ENCODE measurements at regions not wholly inside any gene's neighbourhood (a gene's known extent, or its start where the extent isn't known, plus 50 kb on each side); places are given as distances from the start of the nearest gene placed in this dataset.

- peak; percentile 99 for DNase-seq
Observed at GRCh38 chr13:23488442-23488841, 54.9 kb upstream of the SACS start.

GRCh38 chr13:23496255-23496654 lies 62.8 kb upstream of the SACS start:
- DNase-seq = no peak

- DNase-seq = no peak
Observed at GRCh38 chr13:23497191-23497590, 63.7 kb upstream of the SACS start.

GRCh38 chr13:23500849-23501248 lies 67.3 kb upstream of the SACS start:
- DNase-seq = no peak

- DNase-seq = no peak
Observed at GRCh38 chr13:23504180-23504579, 66.0 kb upstream of the TNFRSF19 start.

GRCh38 chr13:23505007-23505406 lies 65.2 kb upstream of the TNFRSF19 start:
- no peak for DNase-seq

GRCh38 chr13:23506071-23506806 lies 64.0 kb upstream of the TNFRSF19 start:
- no peak for DNase-seq

GRCh38 chr13:23506807-23507291 lies 63.4 kb upstream of the TNFRSF19 start:
- no peak for DNase-seq

GRCh38 chr13:23509781-23510543 lies 60.2 kb upstream of the TNFRSF19 start:
- no peak for DNase-seq

- DNase-seq = no peak
Observed at GRCh38 chr13:23510544-23510916, 59.7 kb upstream of the TNFRSF19 start.

- DNase-seq = peak; percentile 35
Observed at GRCh38 chr13:23510979-23511735, 59.1 kb upstream of the TNFRSF19 start.

GRCh38 chr13:23512762-23513395 lies 57.3 kb upstream of the TNFRSF19 start:
- no peak for DNase-seq

- DNase-seq = no peak
Observed at GRCh38 chr13:23513455-23513854, 56.8 kb upstream of the TNFRSF19 start.

- DNase-seq = no peak
Observed at GRCh38 chr13:23514076-23514475, 56.1 kb upstream of the TNFRSF19 start.

GRCh38 chr13:23515116-23515515 lies 55.1 kb upstream of the TNFRSF19 start:
- DNase-seq = no peak

- no peak for DNase-seq
Observed at GRCh38 chr13:23516190-23516589, 54.0 kb upstream of the TNFRSF19 start.

GRCh38 chr13:23516702-23517101 lies 53.5 kb upstream of the TNFRSF19 start:
- DNase-seq = no peak

- DNase-seq = no peak
Observed at GRCh38 chr13:23518231-23518630, 52.0 kb upstream of the TNFRSF19 start.
